Adrenal gland (tissue), 9 donors: ENCODE measurements at regions not wholly inside any gene's neighbourhood (a gene's known extent, or its start where the extent isn't known, plus 50 kb on each side); places are given as distances from the start of the nearest gene placed in this dataset.
A peak's percentile ranks its signal among the peaks of the same experiment; 100 is the strongest.

Source experiments
- DNase-seq, 7 donors: peaks; one replicate each; pipeline ENCODE4 v3.0.0-alpha.2; 2019 to 2020
- H3K27ac ChIP-seq, 5 donors: fragments of 200-600 bp; sonication (generic) in 4 of 5; 1 replicate in 3 of 5; 2 replicates in 2 of 5; pipeline versions ENCODE4 v1.5.1 to v1.8.0; 2016 to 2020; ENCODE audit warnings: mild to moderate bottlenecking in 1 of 5
- H3K27me3 ChIP-seq: fragments of 200-600 bp; 2 replicates; pipeline ENCODE4 v1.8.0; 2021
- H3K36me3 ChIP-seq, 2 donors: fragments of 200-600 bp; replicated peaks in 1 of 2; 1 replicate in 1 of 2; 2 replicates in 1 of 2; pipeline versions ENCODE4 v1.5.1 to v1.8.0; 2018 to 2022
- H3K4me1 ChIP-seq, 2 donors: fragments of 200-600 bp; replicated peaks in 1 of 2; 1 replicate in 1 of 2; 2 replicates in 1 of 2; pipeline versions ENCODE4 v1.5.1 to v1.8.0; 2018 to 2021
- H3K4me3 ChIP-seq, 4 donors: fragments of 200-600 bp; sonication (generic) in 3 of 4; one replicate each; pipeline ENCODE4 v1.5.1; 2016 to 2018
- H3K9me3 ChIP-seq, 3 donors: fragments of 200-600 bp; sonication (generic) in 1 of 3; replicated peaks in 1 of 3; 1 replicate in 2 of 3; 2 replicates in 1 of 3; pipeline versions ENCODE4 v1.5.1 to v1.8.0; 2016 to 2021
- CTCF ChIP-seq, 6 experiments: fragments of 450-650 bp in 4 of 6; fragments of 200-600 bp in 2 of 6; sonication (generic) in 1 of 6; IDR thresholded peaks; 1 replicate in 5 of 6; 2 replicates in 1 of 6; pipeline versions ENCODE4 v1.5.1 to v1.8.0; 2016 to 2021; ENCODE audit warnings: antibody characterized with exemption in 6 of 6, mild to moderate bottlenecking in 2 of 6, moderate library complexity in 1 of 6
- POLR2A ChIP-seq, 2 donors: fragments of 450-650 bp; IDR thresholded peaks; one replicate each; pipeline ENCODE4 v1.6.1; 2017; ENCODE audit warnings: antibody characterized with exemption in 2 of 2, mild to moderate bottlenecking in 2 of 2, moderate library complexity in 1 of 2
- WGBS, 4 donors: extraction: QIAGEN DNeasy Blood & Tissue Kit in 2 of 4; methylation state at CpG; one replicate each; pipeline versions ENCODE4 v1.1.5 to v1.1.7; 2013 to 2017; 5-methylcytosine and 5-hydroxymethylcytosine counted together
- intact Hi-C, 2 donors: fragments of 100-400 bp; cut with DNase I; formaldehyde crosslinking; loops; one replicate each; pipeline versions ENCODE4 v1.14.1 to v1.15.0; 2022 to 2023
- donor health status: healthy with polysubstance abuse.
- donor health status: Bipolar disorder and iron deficiency.
- donor health status: DM: yes; HTN: yes; CAD: no.
- donor health status: DM: no; HTN: no; CAD: no.
- donor health status: DM: no; HTN: no; CAD: no.

- WGBS, 4 donors: 48 to 58% (median 54%) methylated on average over 8 of the region's 8 CpGs
- Histone ChIP-seq H3K4me1 (no peaks in the 10 kb centered on the region), H3K36me3 (no peaks in the 10 kb centered on the region), H3K27me3 (no peaks in the 10 kb centered on the region), H3K27ac (no peak overlapping the region), H3K4me3 (no peak overlapping the region), H3K9me3 (no peaks in the 10 kb centered on the region)
- intact Hi-C loops: no loop called here
- DNase-seq: no peak
- TF ChIP-seq POLR2A (IDR thresholded peaks at IDR 0.05): no peak
- TF ChIP-seq CTCF (IDR thresholded peaks at IDR 0.05): no peak
These were observed 173.6 kb downstream of the DEPDC1B start for GRCh38 chr5:60526336-60526875.

GRCh38 chr5:60522292-60522905 is 177.6 kb downstream of the DEPDC1B start:
- no peak overlapping the region for H3K27ac ChIP-seq
- H3K4me3 ChIP-seq: no peak overlapping the region
- H3K9me3 ChIP-seq: no peaks in the 10 kb centered on the region
- DNase-seq: no peak
- WGBS, 4 donors: 64 to 69% (median 67%) methylated on average over 4 of the region's 4 CpGs
- intact Hi-C loops: no loop called here
- no peaks in the 10 kb centered on the region for H3K36me3 ChIP-seq
- H3K27me3 ChIP-seq: no peaks in the 10 kb centered on the region
- H3K4me1 ChIP-seq: no peaks in the 10 kb centered on the region
- TF ChIP-seq CTCF (IDR thresholded peaks at IDR 0.05) (no peak), POLR2A (IDR thresholded peaks at IDR 0.05) (no peak)

GRCh38 chr5:60521376-60522291 is 178.3 kb downstream of the DEPDC1B start:
- no peak for DNase-seq
- no peak for TF ChIP-seq CTCF (IDR thresholded peaks at IDR 0.05)
- TF ChIP-seq POLR2A (IDR thresholded peaks at IDR 0.05): no peak
- Histone ChIP-seq H3K4me1 (no peaks in the 10 kb centered on the region), H3K27ac (no peak overlapping the region), H3K9me3 (no peaks in the 10 kb centered on the region), H3K27me3 (no peaks in the 10 kb centered on the region), H3K4me3 (no peak overlapping the region), H3K36me3 (no peaks in the 10 kb centered on the region)
- intact Hi-C loops: no loop called here
- WGBS, 4 donors: 55 to 62% (median 56%) methylated on average over 5 of the region's 5 CpGs

- Histone ChIP-seq H3K27ac (no peak overlapping the region), H3K36me3 (no peaks in the 10 kb centered on the region), H3K4me3 (no peak overlapping the region), H3K4me1 (no peaks in the 10 kb centered on the region), H3K9me3 (no peaks in the 10 kb centered on the region), H3K27me3 (no peaks in the 10 kb centered on the region)
- peak in 1 of 7 donors; percentile 9 for DNase-seq
- TF ChIP-seq CTCF (IDR thresholded peaks at IDR 0.05): no peak
- no peak for TF ChIP-seq POLR2A (IDR thresholded peaks at IDR 0.05)
- 64 to 70% (median 66%) methylated on average over 5 to 6 of the region's 6 CpGs for WGBS, 4 donors
- intact Hi-C loops: no loop called here
These were observed 179.3 kb downstream of the DEPDC1B start for GRCh38 chr5:60520451-60521227.
